K562 (cell line): ENCODE measurements at regions not wholly inside any gene's neighbourhood (a gene's known extent, or its start where the extent isn't known, plus 50 kb on each side); places are given as distances from the start of the nearest gene placed in this dataset.

ENCODE experiments used
- CBFB ChIP-seq: sonication (generic); formaldehyde crosslinking; IDR thresholded peaks from 2 replicates; pipeline ENCODE4 v1.4.0; 2020; ENCODE audit warnings: mild to moderate bottlenecking, missing genetic modification reagents
- JUND ChIP-seq, 2 experiments: IDR thresholded peaks; 2 replicates in 1 of 2; 3 replicates in 1 of 2; pipeline ENCODE4 v1.6.1; 2011; ENCODE audit warnings: borderline replicate concordance in 2 of 2, low read depth in 2 of 2, low read length in 2 of 2, improper control_type of control experiment in 1 of 2, missing biosample characterization in 1 of 2, missing genetic modification characterization in 1 of 2, missing genetic modification reagents in 1 of 2
- KHSRP ChIP-seq: fragments of 450-650 bp; IDR thresholded peaks from 2 replicates; pipeline ENCODE4 v1.6.1; 2017
- MNT ChIP-seq, 2 experiments: fragments of 450-650 bp; conservative IDR thresholded peaks; 2 replicates each; pipeline ENCODE4 v1.6.1; 2017; ENCODE audit warnings: mild to moderate bottlenecking in 2 of 2, moderate library complexity in 2 of 2
- PHB ChIP-seq: fragments of 250-450 bp; sonication (Bioruptor Pico); IDR thresholded peaks from 2 replicates; pipeline ENCODE4 v1.5.0; 2021
- RBBP5 ChIP-seq: fragments of 200-600 bp; sonication (generic); IDR thresholded peaks from 2 replicates; pipeline ENCODE4 v1.6.1; 2012; ENCODE audit warnings: borderline replicate concordance, mild to moderate bottlenecking, low read length, control low read depth, inconsistent platforms; ENCODE audit not compliant: insufficient read depth, poor library complexity, severe bottlenecking
- TOE1 ChIP-seq, 2 experiments: fragments of 450-650 bp in 1 of 2; sonication (generic) in 1 of 2; formaldehyde crosslinking in 1 of 2; IDR thresholded peaks; 2 replicates each; pipeline versions ENCODE4 v1.7.1 to v1.8.0; 2016 to 2022; ENCODE audit warnings: borderline replicate concordance in 2 of 2, mild to moderate bottlenecking in 2 of 2, antibody characterized with exemption in 1 of 2, inconsistent platforms in 1 of 2, low read depth in 1 of 2, missing genetic modification reagents in 1 of 2, moderate library complexity in 1 of 2
- ZNF436 ChIP-seq: fragments of 250-450, 450-650 bp; sonication (Bioruptor Pico); formaldehyde crosslinking; IDR thresholded peaks from 2 replicates; pipeline ENCODE4 v1.7.0; 2020; ENCODE audit warnings: mild to moderate bottlenecking
- TF ChIP-seq, protein P1 (sequence below): fragments of 450-650 bp; IDR thresholded peaks from 2 replicates; pipeline ENCODE4 v1.6.1; 2016; ENCODE audit warnings: low read depth
- TF ChIP-seq, protein P2 (sequence below): sonication (generic); formaldehyde crosslinking; IDR thresholded peaks from 2 replicates; pipeline ENCODE4 v1.8.0; 2023; ENCODE audit warnings: missing genetic modification reagents, mild to moderate bottlenecking, borderline replicate concordance

GRCh38 chr13:50123862-50124535, 108.8 kb downstream of the KCNRG start (continued):
- peak; percentile 31 for TF ChIP-seq RBBP5
- no peak for TF ChIP-seq ZNF436 (CRISPR knock-in tag)
- TF ChIP-seq TOE1 (IDR thresholded peaks at IDR 0.05; ENCODE audit: borderline replicate concordance) = peak; percentile 91
- TF ChIP-seq TOE1 (CRISPR knock-in tag; IDR thresholded peaks at IDR 0.05; ENCODE audit: borderline replicate concordance, low read depth) = 0 out of 2 replicates have a peak, but pooled peaks have one; percentile 1
- no peak for TF ChIP-seq CBFB (CRISPR knock-in tag)
- TF ChIP-seq KHSRP = no peak
- TF ChIP-seq, protein P1, sequence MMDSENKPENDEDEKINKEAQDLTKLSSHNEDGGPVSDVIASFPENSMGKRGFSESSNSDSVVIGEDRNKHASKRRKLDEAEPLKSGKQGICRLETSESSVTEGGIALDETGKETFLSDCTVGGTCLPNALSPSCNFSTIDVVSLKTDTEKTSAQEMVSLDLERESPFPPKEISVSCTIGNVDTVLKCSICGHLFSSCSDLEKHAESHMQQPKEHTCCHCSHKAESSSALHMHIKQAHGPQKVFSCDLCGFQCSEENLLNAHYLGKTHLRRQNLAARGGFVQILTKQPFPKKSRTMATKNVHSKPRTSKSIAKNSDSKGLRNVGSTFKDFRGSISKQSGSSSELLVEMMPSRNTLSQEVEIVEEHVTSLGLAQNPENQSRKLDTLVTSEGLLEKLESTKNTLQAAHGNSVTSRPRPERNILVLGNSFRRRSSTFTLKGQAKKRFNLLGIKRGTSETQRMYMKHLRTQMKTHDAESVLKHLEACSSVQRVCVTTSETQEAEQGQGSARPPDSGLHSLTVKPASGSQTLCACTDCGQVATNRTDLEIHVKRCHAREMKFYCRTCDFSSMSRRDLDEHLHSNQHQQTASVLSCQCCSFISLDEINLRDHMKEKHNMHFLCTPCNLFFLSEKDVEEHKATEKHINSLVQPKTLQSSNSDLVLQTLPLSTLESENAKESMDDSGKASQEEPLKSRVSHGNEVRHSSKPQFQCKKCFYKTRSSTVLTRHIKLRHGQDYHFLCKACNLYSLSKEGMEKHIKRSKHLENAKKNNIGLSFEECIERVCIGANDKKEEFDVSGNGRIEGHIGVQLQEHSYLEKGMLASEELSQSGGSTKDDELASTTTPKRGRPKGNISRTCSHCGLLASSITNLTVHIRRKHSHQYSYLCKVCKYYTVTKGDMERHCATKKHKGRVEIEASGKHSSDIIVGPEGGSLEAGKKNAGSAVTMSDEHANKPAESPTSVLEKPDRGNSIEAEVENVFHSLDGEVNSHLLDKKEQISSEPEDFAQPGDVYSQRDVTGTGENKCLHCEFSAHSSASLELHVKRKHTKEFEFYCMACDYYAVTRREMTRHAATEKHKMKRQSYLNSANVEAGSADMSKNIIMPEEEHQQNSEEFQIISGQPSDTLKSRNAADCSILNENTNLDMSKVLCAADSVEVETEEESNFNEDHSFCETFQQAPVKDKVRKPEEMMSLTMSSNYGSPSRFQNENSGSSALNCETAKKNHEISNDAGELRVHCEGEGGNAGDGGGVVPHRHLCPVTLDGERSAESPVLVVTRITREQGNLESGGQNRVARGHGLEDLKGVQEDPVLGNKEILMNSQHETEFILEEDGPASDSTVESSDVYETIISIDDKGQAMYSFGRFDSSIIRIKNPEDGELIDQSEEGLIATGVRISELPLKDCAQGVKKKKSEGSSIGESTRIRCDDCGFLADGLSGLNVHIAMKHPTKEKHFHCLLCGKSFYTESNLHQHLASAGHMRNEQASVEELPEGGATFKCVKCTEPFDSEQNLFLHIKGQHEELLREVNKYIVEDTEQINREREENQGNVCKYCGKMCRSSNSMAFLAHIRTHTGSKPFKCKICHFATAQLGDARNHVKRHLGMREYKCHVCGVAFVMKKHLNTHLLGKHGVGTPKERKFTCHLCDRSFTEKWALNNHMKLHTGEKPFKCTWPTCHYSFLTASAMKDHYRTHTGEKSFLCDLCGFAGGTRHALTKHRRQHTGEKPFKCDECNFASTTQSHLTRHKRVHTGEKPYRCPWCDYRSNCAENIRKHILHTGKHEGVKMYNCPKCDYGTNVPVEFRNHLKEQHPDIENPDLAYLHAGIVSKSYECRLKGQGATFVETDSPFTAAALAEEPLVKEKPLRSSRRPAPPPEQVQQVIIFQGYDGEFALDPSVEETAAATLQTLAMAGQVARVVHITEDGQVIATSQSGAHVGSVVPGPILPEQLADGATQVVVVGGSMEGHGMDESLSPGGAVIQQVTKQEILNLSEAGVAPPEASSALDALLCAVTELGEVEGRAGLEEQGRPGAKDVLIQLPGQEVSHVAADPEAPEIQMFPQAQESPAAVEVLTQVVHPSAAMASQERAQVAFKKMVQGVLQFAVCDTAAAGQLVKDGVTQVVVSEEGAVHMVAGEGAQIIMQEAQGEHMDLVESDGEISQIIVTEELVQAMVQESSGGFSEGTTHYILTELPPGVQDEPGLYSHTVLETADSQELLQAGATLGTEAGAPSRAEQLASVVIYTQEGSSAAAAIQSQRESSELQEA = no peak
- no peak for TF ChIP-seq PHB (CRISPR knock-in tag)
- TF ChIP-seq MNT (conservative IDR thresholded peaks at IDR 0.05) = peak; percentile 34 to 45; a peak in 3 of 4 replicates
- peak; percentile 94 for TF ChIP-seq JUND (IDR thresholded peaks at IDR 0.05; ENCODE audit: borderline replicate concordance, low read depth, low read length)
- peak; percentile 79 for TF ChIP-seq JUND (tag; IDR thresholded peaks at IDR 0.05; ENCODE audit: borderline replicate concordance, low read depth, low read length)
- TF ChIP-seq, protein P2, sequence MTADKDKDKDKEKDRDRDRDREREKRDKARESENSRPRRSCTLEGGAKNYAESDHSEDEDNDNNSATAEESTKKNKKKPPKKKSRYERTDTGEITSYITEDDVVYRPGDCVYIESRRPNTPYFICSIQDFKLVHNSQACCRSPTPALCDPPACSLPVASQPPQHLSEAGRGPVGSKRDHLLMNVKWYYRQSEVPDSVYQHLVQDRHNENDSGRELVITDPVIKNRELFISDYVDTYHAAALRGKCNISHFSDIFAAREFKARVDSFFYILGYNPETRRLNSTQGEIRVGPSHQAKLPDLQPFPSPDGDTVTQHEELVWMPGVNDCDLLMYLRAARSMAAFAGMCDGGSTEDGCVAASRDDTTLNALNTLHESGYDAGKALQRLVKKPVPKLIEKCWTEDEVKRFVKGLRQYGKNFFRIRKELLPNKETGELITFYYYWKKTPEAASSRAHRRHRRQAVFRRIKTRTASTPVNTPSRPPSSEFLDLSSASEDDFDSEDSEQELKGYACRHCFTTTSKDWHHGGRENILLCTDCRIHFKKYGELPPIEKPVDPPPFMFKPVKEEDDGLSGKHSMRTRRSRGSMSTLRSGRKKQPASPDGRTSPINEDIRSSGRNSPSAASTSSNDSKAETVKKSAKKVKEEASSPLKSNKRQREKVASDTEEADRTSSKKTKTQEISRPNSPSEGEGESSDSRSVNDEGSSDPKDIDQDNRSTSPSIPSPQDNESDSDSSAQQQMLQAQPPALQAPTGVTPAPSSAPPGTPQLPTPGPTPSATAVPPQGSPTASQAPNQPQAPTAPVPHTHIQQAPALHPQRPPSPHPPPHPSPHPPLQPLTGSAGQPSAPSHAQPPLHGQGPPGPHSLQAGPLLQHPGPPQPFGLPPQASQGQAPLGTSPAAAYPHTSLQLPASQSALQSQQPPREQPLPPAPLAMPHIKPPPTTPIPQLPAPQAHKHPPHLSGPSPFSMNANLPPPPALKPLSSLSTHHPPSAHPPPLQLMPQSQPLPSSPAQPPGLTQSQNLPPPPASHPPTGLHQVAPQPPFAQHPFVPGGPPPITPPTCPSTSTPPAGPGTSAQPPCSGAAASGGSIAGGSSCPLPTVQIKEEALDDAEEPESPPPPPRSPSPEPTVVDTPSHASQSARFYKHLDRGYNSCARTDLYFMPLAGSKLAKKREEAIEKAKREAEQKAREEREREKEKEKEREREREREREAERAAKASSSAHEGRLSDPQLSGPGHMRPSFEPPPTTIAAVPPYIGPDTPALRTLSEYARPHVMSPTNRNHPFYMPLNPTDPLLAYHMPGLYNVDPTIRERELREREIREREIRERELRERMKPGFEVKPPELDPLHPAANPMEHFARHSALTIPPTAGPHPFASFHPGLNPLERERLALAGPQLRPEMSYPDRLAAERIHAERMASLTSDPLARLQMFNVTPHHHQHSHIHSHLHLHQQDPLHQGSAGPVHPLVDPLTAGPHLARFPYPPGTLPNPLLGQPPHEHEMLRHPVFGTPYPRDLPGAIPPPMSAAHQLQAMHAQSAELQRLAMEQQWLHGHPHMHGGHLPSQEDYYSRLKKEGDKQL (CRISPR knock-in tag) = no peak
